KMS-11 (cell line): ENCODE measurements at regions not wholly inside any gene's neighbourhood (a gene's known extent, or its start where the extent isn't known, plus 50 kb on each side); places are given as distances from the start of the nearest gene placed in this dataset.

Experiments used
- H2AFZ ChIP-seq: fragments of 200-600 bp; sonication (generic); 2 replicates; pipeline ENCODE4 v1.6.1; 2016; ENCODE audit warnings: antibody characterized with exemption, mixed run types, low read depth
- H3K27ac ChIP-seq: fragments of 200-600 bp; sonication (generic); 2 replicates; pipeline ENCODE4 v1.6.1; 2016; ENCODE audit warnings: mild to moderate bottlenecking, mixed run types
- H3K27me3 ChIP-seq: fragments of 200-600 bp; sonication (generic); 2 replicates; pipeline ENCODE4 v1.6.1; 2017; ENCODE audit warnings: mild to moderate bottlenecking, low read depth, mixed run types, moderate library complexity; ENCODE audit not compliant: insufficient read depth
- H3K36me3 ChIP-seq: fragments of 200-600 bp; sonication (generic); 2 replicates; pipeline ENCODE4 v1.6.1; 2017; ENCODE audit warnings: mild to moderate bottlenecking, mixed run types; ENCODE audit not compliant: insufficient read depth
- H3K4me1 ChIP-seq: fragments of 200-600 bp; sonication (generic); 2 replicates; pipeline ENCODE4 v1.6.1; 2016; ENCODE audit warnings: mild to moderate bottlenecking, low read depth, mixed run types; ENCODE audit not compliant: poor library complexity, severe bottlenecking
- H3K4me2 ChIP-seq: fragments of 200-600 bp; sonication (generic); 2 replicates; pipeline ENCODE4 v1.7.0; 2016; ENCODE audit warnings: mild to moderate bottlenecking, mixed run types
- H3K4me3 ChIP-seq: fragments of 200-600 bp; sonication (generic); IDR thresholded peaks from 2 replicates; pipeline ENCODE4 v1.6.1; 2017; ENCODE audit warnings: low read depth, low read length, mixed read lengths; ENCODE audit not compliant: insufficient read depth
- H3K79me2 ChIP-seq: fragments of 200-600 bp; sonication (generic); 2 replicates; pipeline ENCODE4 v1.6.1; 2016; ENCODE audit warnings: low read depth, mixed run types; ENCODE audit not compliant: insufficient read depth
- H3K9ac ChIP-seq: fragments of 200-600 bp; sonication (generic); 2 replicates; pipeline ENCODE4 v1.6.1; 2016; ENCODE audit warnings: mild to moderate bottlenecking, mixed run types
- H4K20me1 ChIP-seq: fragments of 200-600 bp; sonication (generic); 2 replicates; pipeline ENCODE4 v1.6.1; 2016; ENCODE audit warnings: mild to moderate bottlenecking, mixed run types; ENCODE audit not compliant: insufficient read depth
- CTCF ChIP-seq: fragments of 200-600 bp; sonication (generic); conservative IDR thresholded peaks from 2 replicates; pipeline ENCODE4 v1.6.1; 2017; ENCODE audit warnings: low read depth, mild to moderate bottlenecking, antibody characterized with exemption, low read length, moderate library complexity, mixed read lengths

DNA sequence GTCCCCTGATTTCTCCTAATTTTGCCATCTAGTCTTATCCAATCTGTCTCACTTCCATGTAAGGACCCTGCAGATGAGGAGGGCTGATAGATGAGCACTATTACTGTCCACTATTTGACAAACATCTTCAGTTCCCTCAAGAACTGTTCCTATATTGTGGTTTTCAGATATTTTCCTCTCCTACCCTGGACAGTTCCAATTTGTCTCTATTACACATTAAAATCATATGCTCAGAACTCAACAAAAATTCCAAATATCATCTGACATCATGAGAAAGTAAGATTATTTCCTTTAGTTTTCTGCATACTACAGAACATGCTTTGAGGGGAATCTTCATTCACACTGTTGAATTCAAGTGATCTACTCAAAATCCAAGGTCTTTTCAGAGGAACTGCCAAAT lies 265.6 kb upstream of the ARID1B start:
- no peaks in the 10 kb centered on the region for H3K79me2 ChIP-seq
- H2AFZ ChIP-seq = no peak overlapping the region
- H3K9ac ChIP-seq = no peak overlapping the region
- no peak overlapping the region for H3K4me3 ChIP-seq
- TF ChIP-seq CTCF = no peak
- no peak overlapping the region for H3K27ac ChIP-seq
- no peaks in the 10 kb centered on the region for H3K36me3 ChIP-seq
- no peaks in the 10 kb centered on the region for H4K20me1 ChIP-seq
- no peaks in the 10 kb centered on the region for H3K4me1 ChIP-seq
- no peak overlapping the region for H3K4me2 ChIP-seq
- H3K27me3 ChIP-seq = no peaks in the 10 kb centered on the region

GRCh38 chr6:156511051-156511450 lies 266.1 kb upstream of the ARID1B start:
- no peak overlapping the region for H3K4me2 ChIP-seq
- H4K20me1 ChIP-seq = no peaks in the 10 kb centered on the region
- H3K36me3 ChIP-seq = no peaks in the 10 kb centered on the region
- H2AFZ ChIP-seq = no peak overlapping the region
- H3K9ac ChIP-seq = no peak overlapping the region
- no peak overlapping the region for H3K4me3 ChIP-seq
- no peaks in the 10 kb centered on the region for H3K27me3 ChIP-seq
- no peak for TF ChIP-seq CTCF
- no peak overlapping the region for H3K27ac ChIP-seq
- H3K4me1 ChIP-seq = no peaks in the 10 kb centered on the region
- no peaks in the 10 kb centered on the region for H3K79me2 ChIP-seq

GRCh38 chr6:156510242-156510641 lies 266.9 kb upstream of the ARID1B start:
- no peak overlapping the region for H3K4me2 ChIP-seq
- no peak overlapping the region for H3K27ac ChIP-seq
- H4K20me1 ChIP-seq = no peaks in the 10 kb centered on the region

DNA sequence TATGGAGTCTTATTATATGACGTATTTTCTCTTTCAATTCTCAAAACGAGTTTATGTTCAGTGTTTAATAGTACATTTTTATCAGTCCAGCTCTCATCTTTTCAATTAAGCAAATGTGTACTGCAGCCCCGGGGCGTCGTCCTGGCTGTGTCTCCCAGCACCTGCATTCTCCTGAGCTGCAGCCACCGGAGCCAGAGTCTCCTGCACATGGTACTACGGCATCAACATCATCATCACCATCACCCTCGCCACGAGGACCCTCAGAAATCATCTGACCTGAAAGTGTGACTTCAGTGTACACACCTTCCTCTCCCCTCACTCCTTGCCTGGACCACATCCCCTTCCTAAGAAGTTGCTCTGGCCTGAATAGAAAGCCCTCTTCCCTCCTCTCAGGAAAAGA lies 267.7 kb upstream of the ARID1B start:
- Histone ChIP-seq H3K27me3 (no peaks in the 10 kb centered on the region), H3K4me1 (no peaks in the 10 kb centered on the region), H4K20me1 (no peaks in the 10 kb centered on the region), H2AFZ (no peak overlapping the region), H3K27ac (no peak overlapping the region), H3K9ac (no peak overlapping the region), H3K4me2 (no peak overlapping the region), H3K36me3 (no peaks in the 10 kb centered on the region), H3K4me3 (no peak overlapping the region), H3K79me2 (no peaks in the 10 kb centered on the region)
- TF ChIP-seq CTCF = no peak

More at GRCh38 chr6:156510242-156510641, 266.9 kb upstream of the ARID1B start:
- Histone ChIP-seq H3K79me2 (no peaks in the 10 kb centered on the region), H2AFZ (no peak overlapping the region), H3K4me3 (no peak overlapping the region), H3K36me3 (no peaks in the 10 kb centered on the region), H3K9ac (no peak overlapping the region), H3K27me3 (no peaks in the 10 kb centered on the region), H3K4me1 (no peaks in the 10 kb centered on the region)
- no peak for TF ChIP-seq CTCF

DNA sequence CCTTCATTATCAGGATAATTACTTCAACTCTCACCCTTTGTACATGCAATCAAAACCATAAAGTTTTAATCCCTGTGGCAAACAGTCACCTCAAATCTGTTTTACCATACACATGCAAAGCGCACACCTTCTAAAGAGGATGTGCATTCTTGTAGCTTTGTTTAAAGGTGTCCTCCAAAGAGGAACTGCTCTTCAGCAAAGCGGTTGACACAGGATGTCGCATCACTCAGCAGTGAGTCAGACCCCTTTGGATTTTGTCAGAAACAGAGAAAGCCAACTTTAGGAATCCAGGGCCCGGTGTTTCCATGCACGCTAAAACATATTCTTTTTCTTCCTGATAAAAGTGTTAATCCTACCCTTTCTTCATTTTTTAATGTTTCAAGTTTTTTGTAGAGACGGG lies 268.3 kb upstream of the ARID1B start:
- Histone ChIP-seq H2AFZ (no peak overlapping the region), H3K27ac (no peak overlapping the region), H3K4me3 (no peak overlapping the region), H3K27me3 (no peaks in the 10 kb centered on the region), H3K36me3 (no peaks in the 10 kb centered on the region), H3K4me2 (no peak overlapping the region), H4K20me1 (no peaks in the 10 kb centered on the region), H3K9ac (no peak overlapping the region), H3K79me2 (no peaks in the 10 kb centered on the region), H3K4me1 (no peaks in the 10 kb centered on the region)
- TF ChIP-seq CTCF = no peak
